Panc1 (cell line): ENCODE measurements at regions not wholly inside any gene's neighbourhood (a gene's known extent, or its start where the extent isn't known, plus 50 kb on each side); places are given as distances from the start of the nearest gene placed in this dataset.

Source experiments
- ATAC-seq: fragments of 200-7000 bp; cut with Tn5 transposase; 2 replicates; pipeline ENCODE4 v1.9.1; 2020; ENCODE audit warnings: mild to moderate bottlenecking, moderate library complexity
- BruUV-seq: library from RNA; stranded (reverse); fragments of 400-500 nt; replicated peaks from 2 replicates; lab custom pipeline; 2021; lab: Mats Ljungman, UMichigan
- CTCF ChIA-PET: fragments of 300-600 bp; sonication (Branson Sonifier 250); formaldehyde crosslinking; loops from one replicate; lab custom pipeline; 2022; ENCODE audit warnings: antibody characterized with exemption; lab: Charles Lee
- POLR2A ChIA-PET: fragments of 300-600 bp; sonication (Branson Sonifier 250); formaldehyde crosslinking; loops from one replicate; lab custom pipeline; 2022; ENCODE audit warnings: antibody characterized with exemption; lab: Charles Lee
- DNase-seq: peaks from one replicate; pipeline ENCODE4 v3.0.0-alpha.2; 2010; ENCODE audit warnings: low read depth, low spot score
- H3K27ac ChIP-seq: 2 replicates; pipeline ENCODE4 v1.5.1; 2011; ENCODE audit warnings: mild to moderate bottlenecking, low read length, inconsistent platforms
- H3K27me3 ChIP-seq: fragments of 200-500 bp; sonication (Bioruptor generic); 2 replicates; pipeline ENCODE4 v1.6.0; 2014; ENCODE audit warnings: low read length, inconsistent platforms; ENCODE audit not compliant: control insufficient read depth, insufficient read depth
- H3K36me3 ChIP-seq: fragments of 200-500 bp; sonication (Bioruptor generic); 2 replicates; pipeline ENCODE4 v1.5.1; 2014; ENCODE audit warnings: inconsistent platforms, mild to moderate bottlenecking, low read length, moderate library complexity; ENCODE audit not compliant: control insufficient read depth, insufficient read depth
- H3K4me1 ChIP-seq: 2 replicates; pipeline ENCODE4 v1.5.1; 2011; ENCODE audit warnings: inconsistent platforms, mild to moderate bottlenecking, low read length, moderate library complexity; ENCODE audit not compliant: control insufficient read depth, insufficient read depth
- H3K4me3 ChIP-seq, 2 experiments: 2 replicates each; pipeline ENCODE4 v1.5.1; 2011 to 2012; ENCODE audit warnings: low read depth in 2 of 2, low read length in 2 of 2, mild to moderate bottlenecking in 2 of 2, inconsistent platforms in 1 of 2, moderate library complexity in 1 of 2
- H3K9me3 ChIP-seq: fragments of 200-500 bp; sonication (Bioruptor generic); 2 replicates; pipeline ENCODE4 v1.5.1; 2014; ENCODE audit warnings: low read depth, mild to moderate bottlenecking, inconsistent platforms, low read length, moderate library complexity; ENCODE audit not compliant: control insufficient read depth, insufficient read depth
- CTCF ChIP-seq: fragments of 450-650 bp; IDR thresholded peaks from 2 replicates; pipeline ENCODE4 v1.5.1; 2017; ENCODE audit warnings: mild to moderate bottlenecking
- POLR2AphosphoS5 ChIP-seq: IDR thresholded peaks from 2 replicates; pipeline ENCODE4 v1.6.1; 2012; ENCODE audit warnings: mild to moderate bottlenecking, low read depth, low read length, moderate library complexity
- REST ChIP-seq, 2 experiments: IDR thresholded peaks; 2 replicates each; pipeline ENCODE4 v1.6.1; 2011 to 2012; ENCODE audit warnings: low read depth in 2 of 2, control low read depth in 1 of 2, low read length in 1 of 2, mild to moderate bottlenecking in 1 of 2, moderate library complexity in 1 of 2; ENCODE audit not compliant: insufficient read depth in 1 of 2
- SIN3A ChIP-seq: IDR thresholded peaks from 2 replicates; pipeline ENCODE4 v1.6.1; 2012; ENCODE audit warnings: low read depth, mild to moderate bottlenecking, low read length, moderate library complexity, borderline replicate concordance; ENCODE audit not compliant: insufficient read depth
- TCF7L2 ChIP-seq: IDR thresholded peaks from 2 replicates; pipeline ENCODE4 v1.6.1; 2011; ENCODE audit warnings: mild to moderate bottlenecking, low read depth, low read length, inconsistent platforms
- in situ Hi-C: cut with HindIII; loops from 2 replicates; pipeline ENCODE4 v1.10.0; 2016; ENCODE audit warnings: low sequenced_read_pairs, low pct_unique_long_range_greater_than_20kb
- intact Hi-C: fragments of 100-400 bp; cut with micrococcal nuclease; formaldehyde crosslinking; loops from one replicate; pipeline ENCODE4 v1.10.0; 2022; ENCODE audit not compliant: unreplicated experiment

GRCh38 chr2:8543383-8544170 is 138.3 kb upstream of the ID2 start:
- in situ Hi-C loops, result no loop called here
- intact Hi-C loops, result no loop called here
- H3K36me3 ChIP-seq, result no peaks in the 10 kb centered on the region
- ChIA-PET POLR2A (no interaction called here), CTCF (no interaction called here)
- H3K27ac ChIP-seq, result no peak overlapping the region
- H3K27me3 ChIP-seq, result no peaks in the 10 kb centered on the region
- ATAC-seq (peak; percentile 39), DNase-seq (no peak)
- no peak overlapping the region for H3K4me3 ChIP-seq
- TF ChIP-seq TCF7L2 (no peak), POLR2AphosphoS5 (no peak), CTCF (no peak), REST (IDR thresholded peaks at IDR 0.05; ENCODE audit: insufficient read depth in 1 of 2, low read depth in 2 of 2, low read length in 1 of 2) (no peak), SIN3A (no peak)
- no peaks in the 10 kb centered on the region for H3K9me3 ChIP-seq
- no TSS peak for BruUV-seq
- H3K4me1 ChIP-seq, result no peaks in the 10 kb centered on the region; the same call in 1 of the 2 replicates

- ATAC-seq, result 0 out of 2 replicates have a peak, but pooled peaks have one; percentile 8
- Histone ChIP-seq H3K36me3 (no peaks in the 10 kb centered on the region), H3K4me1 (no peaks in the 10 kb centered on the region; the same call in 1 of the 2 replicates), H3K9me3 (no peaks in the 10 kb centered on the region), H3K27me3 (no peaks in the 10 kb centered on the region), H3K4me3 (no peak overlapping the region), H3K27ac (no peak overlapping the region)
- no TSS peak for BruUV-seq
- CTCF ChIA-PET, result no interaction called here
- no peak for DNase-seq
- in situ Hi-C loops (no loop called here), intact Hi-C loops (no loop called here)
- POLR2A ChIA-PET, result no interaction called here
- TF ChIP-seq TCF7L2 (no peak), SIN3A (no peak), POLR2AphosphoS5 (no peak), CTCF (no peak), REST (IDR thresholded peaks at IDR 0.05; ENCODE audit: insufficient read depth in 1 of 2, low read depth in 2 of 2, low read length in 1 of 2) (no peak)
Measured at GRCh38 chr2:8544171-8544785, 137.6 kb upstream of the ID2 start.
